Activated B cell treated with CpG ODN at 0.5 μM for 24 hours (primary cell): ENCODE measurements at regions not wholly inside any gene's neighbourhood (a gene's known extent, or its start where the extent isn't known, plus 50 kb on each side); places are given as distances from the start of the nearest gene placed in this dataset.

Source experiments
- ATAC-seq: fragments of 200-7000 bp; cut with Tn5 transposase; one replicate; pipeline ENCODE4 v1.10.0; 2021; ENCODE audit warnings: low read depth, mild to moderate bottlenecking, moderate library complexity
- CTCF ChIA-PET: fragments of 350-600 bp; sonication (Branson Sonifier 250); formaldehyde crosslinking; loops from one replicate; lab custom pipeline; 2021; ENCODE audit warnings: antibody characterized with exemption; lab: Charles Lee
- POLR2A ChIA-PET: fragments of 350-600 bp; sonication (Branson Sonifier 250); formaldehyde crosslinking; loops from one replicate; lab custom pipeline; 2021; ENCODE audit warnings: antibody characterized with exemption; lab: Charles Lee
- DNase-seq: peaks from one replicate; pipeline ENCODE4 v3.0.0; 2022
- H3K27ac Mint-ChIP-seq: one replicate; pipeline ENCODE4 v1.8.0; 2020; ENCODE audit warnings: mixed read lengths
- H3K27me3 Mint-ChIP-seq: one replicate; pipeline ENCODE4 v1.8.0; 2021; ENCODE audit warnings: mixed read lengths
- H3K36me3 Mint-ChIP-seq: one replicate; pipeline ENCODE4 v1.8.0; 2021; ENCODE audit warnings: low read depth, mixed read lengths
- H3K4me1 Mint-ChIP-seq: one replicate; pipeline ENCODE4 v1.8.0; 2021; ENCODE audit warnings: mixed read lengths
- H3K4me3 Mint-ChIP-seq: one replicate; pipeline ENCODE4 v1.8.0; 2020; ENCODE audit warnings: mild to moderate bottlenecking, mixed read lengths
- H3K9me3 Mint-ChIP-seq: one replicate; pipeline ENCODE4 v1.8.0; 2020; ENCODE audit warnings: mixed read lengths
- intact Hi-C: fragments of 100-400 bp; cut with micrococcal nuclease; formaldehyde crosslinking; loops from one replicate; pipeline ENCODE4 v1.15.1; 2024
- TF ChIP-seq, protein P1 (sequence below): fragments of 200-600 bp; IDR thresholded peaks from one replicate; pipeline ENCODE4 v1.8.0; 2022; ENCODE audit warnings: antibody characterized with exemption, mild to moderate bottlenecking

- POLR2A ChIA-PET: no interaction called here
- TF ChIP-seq, protein P1, sequence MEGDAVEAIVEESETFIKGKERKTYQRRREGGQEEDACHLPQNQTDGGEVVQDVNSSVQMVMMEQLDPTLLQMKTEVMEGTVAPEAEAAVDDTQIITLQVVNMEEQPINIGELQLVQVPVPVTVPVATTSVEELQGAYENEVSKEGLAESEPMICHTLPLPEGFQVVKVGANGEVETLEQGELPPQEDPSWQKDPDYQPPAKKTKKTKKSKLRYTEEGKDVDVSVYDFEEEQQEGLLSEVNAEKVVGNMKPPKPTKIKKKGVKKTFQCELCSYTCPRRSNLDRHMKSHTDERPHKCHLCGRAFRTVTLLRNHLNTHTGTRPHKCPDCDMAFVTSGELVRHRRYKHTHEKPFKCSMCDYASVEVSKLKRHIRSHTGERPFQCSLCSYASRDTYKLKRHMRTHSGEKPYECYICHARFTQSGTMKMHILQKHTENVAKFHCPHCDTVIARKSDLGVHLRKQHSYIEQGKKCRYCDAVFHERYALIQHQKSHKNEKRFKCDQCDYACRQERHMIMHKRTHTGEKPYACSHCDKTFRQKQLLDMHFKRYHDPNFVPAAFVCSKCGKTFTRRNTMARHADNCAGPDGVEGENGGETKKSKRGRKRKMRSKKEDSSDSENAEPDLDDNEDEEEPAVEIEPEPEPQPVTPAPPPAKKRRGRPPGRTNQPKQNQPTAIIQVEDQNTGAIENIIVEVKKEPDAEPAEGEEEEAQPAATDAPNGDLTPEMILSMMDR: no peak
- Mint-ChIP-seq H3K4me3 (no peak overlapping the region), H3K9me3 (no peaks in the 10 kb centered on the region), H3K27ac (no peak overlapping the region), H3K36me3 (no peaks in the 10 kb centered on the region), H3K4me1 (no peaks in the 10 kb centered on the region), H3K27me3 (no peaks in the 10 kb centered on the region)
- intact Hi-C loops: no loop called here
- CTCF ChIA-PET: no interaction called here
- no peak for ATAC-seq
- DNase-seq: no peak
These were observed 664.1 kb downstream of the NOVA1 start for GRCh38 chr14:25933731-25934130.

DNA sequence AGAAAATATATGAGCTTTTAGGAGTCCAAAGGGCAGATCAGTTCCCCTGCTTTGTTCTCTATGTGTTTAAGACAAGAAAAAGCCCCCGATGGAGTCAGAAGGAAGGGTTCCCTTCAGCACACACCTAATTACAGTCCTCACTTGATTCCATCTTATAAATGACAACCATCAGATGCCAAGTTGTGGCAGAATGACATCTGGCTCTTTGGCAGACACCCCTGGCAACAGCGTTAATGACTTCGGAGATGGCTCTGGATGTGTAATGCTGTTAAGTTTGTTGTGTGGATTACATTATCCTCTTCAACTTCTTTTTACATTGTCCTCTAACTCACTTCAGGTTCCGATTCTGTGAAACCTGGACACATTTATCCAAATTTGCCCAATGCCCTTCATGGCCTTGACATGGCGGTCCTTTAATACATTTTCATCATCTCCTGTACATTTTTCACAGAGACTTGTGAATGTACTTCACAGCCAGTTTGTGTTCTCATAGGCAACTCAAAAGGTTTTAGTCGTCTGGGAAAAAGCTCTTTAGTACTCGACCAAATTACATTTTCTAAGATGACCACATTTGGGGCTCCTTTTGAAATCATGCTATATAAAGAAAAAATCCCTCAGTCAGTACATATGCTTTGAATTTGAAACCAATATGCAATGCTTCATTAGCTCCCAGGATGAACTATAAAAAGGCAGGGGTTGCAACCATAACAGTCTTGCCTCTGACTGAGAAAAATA lies 667.8 kb downstream of the NOVA1 start:
- POLR2A ChIA-PET: no interaction called here
- H3K9me3 Mint-ChIP-seq: peaks cover 3% of the 10 kb centered on the region
- no peak overlapping the region for H3K4me3 Mint-ChIP-seq
- no peak overlapping the region for H3K27ac Mint-ChIP-seq
- H3K27me3 Mint-ChIP-seq: no peaks in the 10 kb centered on the region
- ATAC-seq (no peak), DNase-seq (no peak)
- TF ChIP-seq, protein P1: no peak
- intact Hi-C loops: no loop called here
- CTCF ChIA-PET: no interaction called here
- H3K4me1 Mint-ChIP-seq: no peaks in the 10 kb centered on the region
- H3K36me3 Mint-ChIP-seq: no peaks in the 10 kb centered on the region

DNA sequence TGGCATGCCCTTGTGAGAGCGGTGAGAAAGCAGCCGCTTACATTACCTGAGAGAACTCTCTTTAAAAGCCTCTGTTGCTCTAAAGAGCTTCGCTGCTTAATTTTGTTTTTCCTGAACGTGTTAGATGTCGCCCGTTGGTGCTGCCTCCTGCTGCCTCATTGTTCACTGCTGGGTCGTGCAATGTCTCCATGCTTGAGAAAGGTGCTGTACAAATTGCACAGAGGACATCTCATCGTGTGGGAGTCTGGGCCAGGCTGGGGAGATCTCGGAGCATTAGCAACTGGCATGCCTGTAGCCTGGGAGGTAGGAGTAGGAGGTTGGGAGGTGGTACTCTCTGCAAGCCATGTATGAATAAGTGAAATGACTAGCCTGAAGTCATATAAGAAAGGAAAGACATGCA lies 686.0 kb downstream of the NOVA1 start:
- DNase-seq: no peak
- no peak overlapping the region for H3K27ac Mint-ChIP-seq
- no peak for ATAC-seq
- peaks cover 5% of the 10 kb centered on the region for H3K9me3 Mint-ChIP-seq
- no peak overlapping the region for H3K4me3 Mint-ChIP-seq
- TF ChIP-seq, protein P1: no peak
- H3K36me3 Mint-ChIP-seq: no peaks in the 10 kb centered on the region
- intact Hi-C loops: no loop called here
- H3K4me1 Mint-ChIP-seq: no peaks in the 10 kb centered on the region
- ChIA-PET CTCF (no interaction called here), POLR2A (no interaction called here)
- no peaks in the 10 kb centered on the region for H3K27me3 Mint-ChIP-seq

GRCh38 chr14:25909045-25909747 lies 688.6 kb downstream of the NOVA1 start:
- Mint-ChIP-seq H3K36me3 (no peaks in the 10 kb centered on the region), H3K4me1 (no peaks in the 10 kb centered on the region), H3K9me3 (peaks cover 2% of the 10 kb centered on the region), H3K27me3 (no peaks in the 10 kb centered on the region), H3K27ac (no peak overlapping the region), H3K4me3 (no peak overlapping the region)
- ATAC-seq (no peak), DNase-seq (no peak)
- POLR2A ChIA-PET: no interaction called here
- intact Hi-C loops: no loop called here
- TF ChIP-seq, protein P1: no peak
- CTCF ChIA-PET: no interaction called here

GRCh38 chr14:25908277-25909044 lies 689.4 kb downstream of the NOVA1 start:
- intact Hi-C loops: no loop called here
- H3K4me3 Mint-ChIP-seq: no peak overlapping the region

More at GRCh38 chr14:25908277-25909044, 689.4 kb downstream of the NOVA1 start:
- POLR2A ChIA-PET: no interaction called here
- TF ChIP-seq, protein P1: no peak
- no peak for ATAC-seq
- Mint-ChIP-seq H3K36me3 (no peaks in the 10 kb centered on the region), H3K27me3 (no peaks in the 10 kb centered on the region), H3K4me1 (no peaks in the 10 kb centered on the region), H3K9me3 (peaks cover 2% of the 10 kb centered on the region), H3K27ac (no peak overlapping the region)
- DNase-seq: no peak
- CTCF ChIA-PET: interaction anchor here (1.2 kb wide), 1 partner anchor 9 kb away, joined by 3 read pairs; no protein-coding TSS in a partner anchor
